CD4-positive, alpha-beta T cell treated with Interleukin-4 for 1 hour (primary cell): ENCODE measurements at regions not wholly inside any gene's neighbourhood (a gene's known extent, or its start where the extent isn't known, plus 50 kb on each side); places are given as distances from the start of the nearest gene placed in this dataset.
"Not testable (repeated sequence)": the region's sequence is repeated elsewhere in the genome, so short reads cannot be mapped to it uniquely, and the experiment has no call there.

ENCODE experiments used
- DNase-seq, 2 donors: peaks; one replicate each; pipeline ENCODE4 v3.0.0-alpha.2; 2020 to 2022

DNA sequence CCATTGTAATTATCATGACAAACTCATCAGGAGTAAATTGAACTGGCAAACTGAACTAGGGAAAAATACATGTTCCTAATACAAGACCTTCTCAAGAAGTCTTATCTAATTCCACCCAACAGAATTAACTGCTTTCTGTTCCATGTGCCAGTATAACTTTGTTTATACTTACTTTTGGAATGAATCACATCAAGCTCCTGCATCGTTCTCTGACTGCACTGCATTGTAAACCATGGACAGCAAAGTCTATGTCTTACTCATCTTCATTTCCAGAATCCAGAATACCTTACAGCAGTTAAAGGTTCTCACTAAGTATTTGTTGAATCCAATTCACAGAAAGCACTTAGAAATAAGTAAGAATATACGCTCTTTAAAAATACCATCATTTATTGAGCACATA is 102.8 kb downstream of the PLK2 start:
- no peak for DNase-seq

- no peak for DNase-seq
Measured at GRCh38 chr5:58356662-58357061, 103.2 kb downstream of the PLK2 start.

- no peak for DNase-seq
Measured at GRCh38 chr5:58354827-58355226, 105.1 kb downstream of the PLK2 start.

- DNase-seq, result no peak
Measured at GRCh38 chr5:58353992-58354391, 105.9 kb downstream of the PLK2 start.

DNA sequence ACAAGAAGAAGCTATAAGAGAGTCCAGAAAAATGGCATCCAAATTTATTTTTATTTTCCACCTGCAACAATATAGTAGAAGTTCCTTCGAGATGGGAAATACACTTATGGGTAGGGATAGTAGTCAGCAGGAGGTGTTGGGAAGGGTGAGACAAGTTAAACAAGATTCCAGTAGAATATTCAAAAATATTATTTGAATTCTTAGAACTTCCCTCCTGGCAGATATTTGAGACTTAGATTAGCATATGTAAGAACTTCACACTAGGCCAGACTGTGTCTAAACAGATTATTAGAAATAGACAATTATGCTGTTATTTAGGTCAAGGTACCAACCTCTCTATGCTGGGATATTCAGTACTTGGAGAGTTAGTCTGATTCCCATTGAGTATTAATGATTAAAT is 108.7 kb downstream of the PLK2 start:
- no peak for DNase-seq

- no peak for DNase-seq
Measured at GRCh38 chr5:58348996-58349728, 110.7 kb downstream of the PLK2 start.

- DNase-seq, result no peak
Measured at GRCh38 chr5:58346041-58346440, 113.8 kb downstream of the PLK2 start.

DNA sequence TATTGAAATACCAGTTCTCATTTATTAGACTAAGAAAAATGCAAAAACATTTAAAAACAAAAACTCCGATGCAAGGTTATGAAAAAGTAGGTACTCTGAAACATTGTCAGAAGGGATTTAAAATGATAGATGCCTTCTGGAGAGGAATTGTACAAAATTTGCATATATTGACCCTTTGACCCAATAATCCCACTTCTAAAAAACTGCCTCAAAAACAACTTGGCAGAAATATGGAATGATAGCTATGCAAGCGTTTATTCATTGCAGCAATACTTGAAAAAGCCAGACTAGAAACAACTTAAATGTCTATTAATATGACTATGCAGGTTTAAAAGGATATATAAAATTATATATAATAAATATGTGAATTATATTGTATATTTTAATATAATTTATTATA is 118.4 kb downstream of the PLK2 start:
- no peak for DNase-seq

DNA sequence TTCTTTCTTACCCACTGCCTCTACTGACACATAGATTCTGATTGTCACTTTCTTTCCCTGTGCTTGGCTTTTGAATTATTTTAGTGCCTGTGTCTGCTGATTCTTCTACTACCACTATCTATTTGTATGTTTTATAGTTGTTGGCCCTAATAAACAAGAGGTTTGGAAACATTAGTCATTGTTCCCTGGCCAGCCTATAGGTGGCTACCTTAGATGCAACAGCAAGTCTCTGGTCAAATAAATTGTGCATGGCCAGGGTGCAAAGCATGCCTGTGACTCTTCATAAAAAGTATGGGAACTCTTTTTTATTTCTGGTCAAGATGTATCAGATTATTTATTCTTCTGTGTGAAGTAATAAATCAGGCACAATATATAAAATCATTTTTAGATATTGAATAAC is 124.4 kb downstream of the PLK2 start:
- DNase-seq, result no peak

GRCh38 chr5:58334035-58334434 is 125.9 kb downstream of the PLK2 start:
- DNase-seq, result no peak

DNA sequence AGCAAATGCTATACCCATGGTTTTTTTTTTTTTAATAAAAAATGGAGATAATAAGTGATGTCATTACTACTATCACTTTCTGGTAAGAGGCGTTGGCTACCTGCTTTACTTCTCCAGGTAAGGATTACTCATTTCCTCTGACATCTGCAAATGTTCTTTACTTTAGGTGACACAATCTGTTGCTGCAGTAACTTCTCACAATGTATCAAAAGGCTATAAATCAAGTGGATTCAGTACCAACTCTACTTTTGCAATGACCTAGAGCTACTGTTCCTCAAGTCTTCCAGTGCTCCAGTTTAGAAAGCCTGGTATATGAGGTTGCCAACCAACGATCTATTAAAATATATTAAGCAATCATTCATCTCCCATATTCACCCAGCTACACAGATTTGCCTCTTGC is 129.1 kb downstream of the PLK2 start:
- DNase-seq, result no peak

DNA sequence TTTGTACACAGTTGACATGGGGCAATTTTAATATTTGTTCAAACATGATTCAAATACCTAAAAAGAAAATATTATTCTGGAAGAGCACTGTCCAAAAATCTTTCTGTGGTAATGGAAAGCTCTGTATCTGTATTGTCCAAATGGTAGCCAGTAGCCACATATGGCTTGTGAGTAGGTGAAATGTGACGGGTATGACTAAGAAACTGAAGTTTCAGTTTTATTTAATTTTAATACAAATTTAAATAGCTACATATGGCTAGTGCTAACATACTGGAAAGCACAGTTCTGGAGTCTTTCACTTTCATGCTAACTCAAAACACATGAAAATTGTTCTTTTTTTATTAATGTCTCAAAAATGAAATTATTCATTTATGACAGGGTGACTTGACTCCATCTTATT is 132.6 kb downstream of the PLK2 start:
- no peak for DNase-seq

- DNase-seq, result no peak
Measured at GRCh38 chr5:58326022-58326421, 133.9 kb downstream of the PLK2 start.

- no peak for DNase-seq
Measured at GRCh38 chr5:58322453-58322852, 137.4 kb downstream of the PLK2 start.

DNA sequence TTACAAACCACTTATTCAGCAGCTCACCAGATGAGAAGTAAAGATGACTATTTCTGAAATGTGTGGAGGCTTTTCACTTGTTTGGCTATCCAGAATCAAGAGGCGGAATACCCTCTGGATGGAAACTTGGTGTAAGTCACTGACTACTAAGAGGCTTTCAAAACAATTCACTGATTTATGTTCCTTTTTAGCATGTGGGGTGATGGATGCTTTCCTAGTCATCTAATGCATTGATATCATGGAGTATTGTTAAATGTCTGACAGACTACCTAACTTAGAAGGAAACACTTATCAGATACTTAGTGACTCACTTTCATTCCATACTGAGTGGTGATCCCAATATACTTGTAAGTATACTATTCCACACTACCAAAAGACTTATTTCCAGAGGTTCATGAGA is 141.4 kb downstream of the PLK2 start:
- no peak for DNase-seq

DNA sequence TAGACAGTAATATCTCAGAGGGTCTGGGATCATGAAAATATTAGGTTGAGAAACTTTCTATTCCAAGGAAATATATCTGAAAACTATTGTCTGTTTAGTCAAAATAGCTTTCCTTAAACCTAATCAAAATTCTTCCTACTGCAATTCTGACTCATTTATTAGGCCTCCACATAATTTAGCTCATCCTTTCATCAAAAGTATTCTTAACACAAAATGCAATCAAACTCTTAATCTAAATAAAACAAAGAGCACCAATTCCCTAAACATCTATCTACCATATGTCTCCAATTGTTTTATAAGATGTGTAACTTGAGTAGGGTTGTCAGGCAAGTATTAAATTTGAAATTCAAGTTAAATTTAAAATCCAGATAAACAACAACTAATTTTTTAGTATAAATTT is 142.1 kb downstream of the PLK2 start:
- no peak for DNase-seq

DNA sequence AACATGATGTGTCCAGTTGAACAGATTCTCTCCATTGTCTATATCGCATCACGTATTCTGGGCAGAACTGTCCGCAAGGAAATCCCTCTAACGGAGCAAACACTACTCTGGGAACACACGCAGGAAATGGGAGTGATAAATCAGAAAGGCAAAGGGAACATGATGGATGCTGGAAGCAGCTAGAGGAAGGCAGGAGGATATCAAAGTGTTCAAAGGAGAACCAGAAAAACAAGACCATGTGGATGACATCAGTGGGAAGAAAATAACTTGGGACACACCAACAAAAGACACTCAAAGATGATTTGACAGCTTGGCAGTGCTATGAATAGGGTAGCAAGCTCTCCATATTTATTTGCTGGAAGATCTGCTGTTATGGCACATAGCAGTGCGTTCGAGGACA is 142.9 kb downstream of the PLK2 start:
- DNase-seq, result no peak

DNA sequence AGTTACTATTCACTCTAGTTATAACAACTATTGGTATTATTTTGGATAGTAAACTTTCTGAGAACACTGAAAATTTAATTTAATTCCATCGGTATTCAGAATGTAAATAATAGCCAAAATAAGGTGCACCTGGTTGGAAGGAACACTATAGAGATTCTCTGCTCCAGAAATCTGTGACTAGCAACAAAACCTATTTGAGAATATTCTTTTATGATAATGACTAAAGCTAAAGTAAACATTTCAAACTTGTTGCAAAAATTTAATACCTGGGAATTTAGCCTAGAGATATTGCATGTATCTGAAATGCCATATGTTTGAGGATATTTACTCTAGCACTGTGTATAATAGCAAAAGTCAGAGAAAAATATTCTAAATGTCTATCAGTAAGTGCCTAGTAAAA is 144.1 kb downstream of the PLK2 start:
- DNase-seq, result no peak

DNA sequence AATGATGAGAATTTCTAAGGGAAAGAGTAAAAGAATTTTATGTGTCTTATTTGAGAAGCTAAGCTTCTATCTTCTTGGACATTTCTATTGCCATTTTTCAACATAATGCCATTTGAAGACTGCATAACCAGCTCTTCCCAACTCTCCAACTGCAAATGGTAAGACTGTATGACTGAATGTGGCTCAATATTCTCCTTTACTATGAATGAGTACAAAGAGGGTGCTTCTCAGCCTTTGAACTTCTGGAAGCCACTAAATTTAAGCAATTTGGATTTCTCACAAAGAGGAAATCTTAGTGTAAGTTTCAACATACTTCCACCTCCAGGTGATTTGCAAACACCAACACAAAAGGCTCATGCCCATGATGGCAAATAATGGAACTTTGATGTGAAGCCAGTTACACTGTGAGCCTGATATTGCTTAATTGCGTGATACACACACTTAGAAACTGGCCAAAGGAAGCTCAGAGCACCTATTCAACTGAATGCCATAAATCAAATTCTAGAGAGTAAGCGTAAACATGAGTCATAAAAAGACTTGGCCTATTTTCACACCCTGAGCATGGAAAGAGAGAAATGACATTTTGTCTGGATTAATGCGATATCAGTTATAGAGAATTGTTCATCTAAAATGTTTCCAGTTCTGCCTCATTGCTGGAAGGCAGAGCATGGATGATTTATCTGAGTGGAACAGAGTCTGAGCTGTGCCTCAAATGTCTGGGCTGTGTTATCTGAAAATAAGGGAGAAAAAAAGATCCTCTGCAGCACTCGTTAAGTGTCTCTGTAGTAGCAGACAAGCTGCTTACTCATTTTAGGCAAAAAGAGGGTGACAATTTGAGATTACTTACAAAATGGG is 145.3 kb downstream of the PLK2 start:
- no peak for DNase-seq

DNA sequence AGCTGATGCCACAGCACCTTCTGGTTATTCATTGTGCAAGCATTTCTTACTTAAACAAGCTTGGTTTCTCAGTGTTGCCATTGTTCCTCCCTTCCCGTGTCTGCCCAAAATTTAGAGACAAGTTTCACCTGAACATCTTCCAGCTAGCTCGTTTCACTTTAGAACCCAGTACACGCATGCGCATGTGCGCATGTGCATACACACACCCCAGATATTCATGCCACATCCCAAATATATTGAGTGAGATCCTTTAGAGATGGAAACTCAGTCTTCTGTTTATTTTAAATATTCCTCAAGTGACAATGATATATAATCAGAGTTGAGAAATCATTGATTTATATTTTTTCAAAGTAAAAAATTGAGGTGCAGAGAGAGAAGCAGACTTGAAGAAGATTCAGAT is 147.6 kb downstream of the PLK2 start:
- no peak for DNase-seq

DNA sequence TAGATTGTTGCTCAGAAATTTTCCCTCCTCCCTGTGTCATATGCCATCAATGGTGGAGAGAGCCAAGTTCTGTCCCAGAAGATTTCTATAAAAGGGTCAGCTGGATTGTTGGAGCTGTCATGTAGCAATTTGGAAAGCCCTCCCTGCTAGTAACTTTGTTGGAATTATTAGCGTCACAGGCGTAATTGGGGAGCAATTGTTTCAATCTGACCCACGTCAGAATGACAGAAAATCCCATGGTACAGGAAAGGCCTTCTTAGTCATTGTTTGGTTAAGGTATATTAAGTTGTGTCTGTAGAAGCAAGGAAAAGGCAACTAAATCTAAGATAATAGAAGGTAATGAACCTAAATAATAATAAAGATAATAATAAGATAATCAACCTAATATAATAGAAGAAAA is 148.4 kb downstream of the PLK2 start:
- no peak for DNase-seq

DNA sequence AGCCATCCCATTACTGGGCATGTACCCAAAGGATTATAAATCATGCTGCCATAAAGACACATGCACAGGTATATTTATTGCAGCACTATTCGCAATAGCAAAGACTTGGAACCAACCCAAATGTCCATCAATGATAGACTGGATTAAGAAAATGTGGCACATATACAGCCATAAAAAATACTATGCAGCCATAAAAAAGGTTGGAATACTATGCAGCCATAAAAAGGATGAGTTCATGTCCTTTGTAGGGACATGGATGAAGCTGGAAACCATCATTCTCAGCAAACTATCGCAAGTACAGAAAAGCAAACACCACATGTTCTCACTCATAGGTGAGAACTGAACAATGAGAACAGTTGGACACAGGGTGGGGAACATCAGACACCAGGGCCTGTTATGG is 151.5 kb downstream of the PLK2 start:
- DNase-seq, result not testable (repeated sequence)

- no peak for DNase-seq
Measured at GRCh38 chr5:58300346-58300895, 159.5 kb downstream of the PLK2 start.

GRCh38 chr5:58299256-58299655 is 160.6 kb downstream of the PLK2 start:
- DNase-seq, result no peak
